ENCODE measurements at regions not wholly inside any gene's neighbourhood (a gene's known extent, or its start where the extent isn't known, plus 50 kb on each side); places are given as distances from the start of the nearest gene placed in this dataset.
"Not testable (repeated sequence)": the region's sequence is repeated elsewhere in the genome, so short reads cannot be mapped to it uniquely, and the experiment has no call there.

DNA sequence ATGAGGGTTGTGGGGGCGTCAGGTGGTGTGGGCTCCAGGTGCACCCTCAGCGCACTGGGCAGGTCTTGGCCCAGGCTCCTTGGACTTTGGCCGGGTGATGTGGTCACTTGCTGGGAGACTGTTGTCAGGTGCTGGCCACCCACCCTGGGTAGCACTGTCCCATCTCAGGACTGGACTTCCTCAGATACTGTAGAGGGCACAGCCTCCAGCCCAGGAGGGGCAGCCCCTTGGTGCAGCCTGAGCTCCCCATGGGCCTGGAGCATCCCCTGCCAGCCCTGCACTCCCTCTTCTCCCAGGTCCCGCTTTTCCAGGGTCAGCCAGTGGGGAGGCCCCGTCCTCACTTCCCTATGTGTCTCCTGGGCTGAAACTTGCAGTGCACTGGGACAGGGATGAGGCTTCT lies 592.3 kb downstream of the CWH43 start:
- not testable (repeated sequence) for DNase-seq

DNA sequence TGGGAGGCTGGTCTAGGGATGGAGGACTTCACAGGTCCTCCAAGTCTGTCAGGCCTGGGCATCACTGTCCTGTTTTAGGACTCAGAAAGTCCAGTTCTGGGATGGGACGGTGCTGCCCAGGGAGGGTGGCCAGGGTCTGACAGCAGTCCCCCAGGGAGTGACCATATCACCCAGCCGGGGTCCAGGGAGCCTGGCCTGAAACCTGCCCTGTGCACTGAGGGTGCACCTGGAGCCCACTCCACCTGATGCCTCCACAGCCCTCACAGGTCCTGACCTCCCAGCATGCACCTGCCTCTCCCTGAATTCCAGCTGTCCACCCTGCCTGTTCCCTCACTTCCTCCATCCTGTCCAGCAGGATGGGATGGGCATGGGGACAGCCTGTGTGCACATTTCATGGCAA lies 592.8 kb downstream of the CWH43 start:
- not testable (repeated sequence) for DNase-seq

DNA sequence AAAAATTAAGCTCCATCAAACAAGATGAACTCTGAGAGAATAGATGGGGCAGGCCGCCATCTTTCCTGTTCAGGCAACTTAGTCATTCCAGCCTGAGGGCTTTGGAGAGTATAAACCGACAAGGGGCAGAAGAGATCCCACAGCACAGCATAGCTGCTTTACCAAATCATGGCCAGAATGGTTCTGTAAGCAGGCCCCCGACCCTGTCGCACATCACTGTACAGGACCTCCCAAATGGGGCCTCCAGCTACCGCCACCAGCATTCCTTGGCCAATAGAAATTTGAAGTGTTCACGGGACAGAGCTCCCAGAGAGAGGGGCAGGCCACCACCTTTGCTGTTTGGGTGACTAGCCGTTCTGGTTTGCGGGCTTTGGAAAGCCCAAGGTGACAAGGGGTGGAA lies 594.1 kb downstream of the CWH43 start:
- not testable (repeated sequence) for DNase-seq

GRCh38 chr4:49588401-49588800 lies 602.3 kb downstream of the CWH43 start:
- DNase-seq, result not testable (repeated sequence)

- not testable (repeated sequence) for DNase-seq
Measured at GRCh38 chr4:49618436-49618835, 632.4 kb downstream of the CWH43 start.

GRCh38 chr4:49626478-49626877 lies 640.4 kb downstream of the CWH43 start:
- not testable (repeated sequence) for DNase-seq

Measured in activated CD4-positive, alpha-beta T cell treated with anti-CD3 and anti-CD28 coated beads for 4 hours (primary cell).